ENCODE measurements at regions not wholly inside any gene's neighbourhood (a gene's known extent, or its start where the extent isn't known, plus 50 kb on each side); places are given as distances from the start of the nearest gene placed in this dataset.

DNA sequence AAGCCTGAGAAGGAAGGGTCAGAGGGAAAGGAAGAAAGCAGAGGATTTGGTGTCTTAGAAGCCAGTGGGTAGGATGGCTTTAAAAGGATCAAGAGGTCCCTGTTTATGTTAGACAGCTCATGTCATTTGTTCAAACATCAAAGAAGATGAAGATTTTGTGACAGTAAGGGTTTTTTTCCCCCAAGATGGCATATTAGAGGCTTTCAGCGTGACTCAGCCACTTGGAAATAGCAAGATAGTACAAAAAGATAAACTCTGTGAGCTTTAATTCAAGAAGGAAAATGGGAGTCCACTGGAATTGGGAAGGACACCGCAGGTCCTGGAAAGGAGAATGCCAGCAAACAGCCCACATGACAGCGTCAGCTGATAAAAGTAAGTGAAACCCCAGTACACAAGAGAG is 467.1 kb upstream of the THBS1 start:
- no peak for DNase-seq

DNA sequence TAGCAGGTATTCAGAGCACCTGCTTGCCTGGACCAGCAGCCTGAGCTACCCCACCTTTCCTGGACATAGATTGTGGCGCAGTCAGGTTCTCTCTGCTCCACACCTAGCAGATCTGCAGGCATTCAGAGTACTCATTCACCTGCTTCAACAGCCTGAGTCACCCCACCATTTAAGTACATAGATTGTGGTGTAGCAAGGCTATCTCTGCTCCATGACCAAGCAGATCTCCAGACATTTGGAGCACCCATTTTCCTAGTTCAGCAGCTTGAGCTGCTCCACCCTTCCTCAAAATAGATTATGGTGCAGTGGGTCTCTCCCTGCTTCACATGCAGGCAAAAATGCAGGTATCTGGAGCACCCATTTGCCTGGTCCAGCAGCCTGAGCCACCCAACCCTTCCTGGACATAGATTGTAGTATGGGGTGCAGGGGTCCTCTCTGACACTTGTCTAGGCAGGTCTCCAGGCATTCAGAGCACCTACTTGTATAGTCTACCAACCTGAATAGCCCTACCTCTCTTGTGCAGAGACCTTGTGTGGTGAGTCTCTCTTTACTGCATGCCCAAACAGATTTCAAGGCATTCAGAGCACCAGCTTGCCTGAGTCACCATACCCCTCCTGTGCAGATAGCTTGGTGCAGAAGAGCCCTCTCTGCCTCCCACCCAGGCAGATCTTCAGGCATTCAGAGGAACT is 466.0 kb upstream of the THBS1 start:
- no peak for DNase-seq

DNA sequence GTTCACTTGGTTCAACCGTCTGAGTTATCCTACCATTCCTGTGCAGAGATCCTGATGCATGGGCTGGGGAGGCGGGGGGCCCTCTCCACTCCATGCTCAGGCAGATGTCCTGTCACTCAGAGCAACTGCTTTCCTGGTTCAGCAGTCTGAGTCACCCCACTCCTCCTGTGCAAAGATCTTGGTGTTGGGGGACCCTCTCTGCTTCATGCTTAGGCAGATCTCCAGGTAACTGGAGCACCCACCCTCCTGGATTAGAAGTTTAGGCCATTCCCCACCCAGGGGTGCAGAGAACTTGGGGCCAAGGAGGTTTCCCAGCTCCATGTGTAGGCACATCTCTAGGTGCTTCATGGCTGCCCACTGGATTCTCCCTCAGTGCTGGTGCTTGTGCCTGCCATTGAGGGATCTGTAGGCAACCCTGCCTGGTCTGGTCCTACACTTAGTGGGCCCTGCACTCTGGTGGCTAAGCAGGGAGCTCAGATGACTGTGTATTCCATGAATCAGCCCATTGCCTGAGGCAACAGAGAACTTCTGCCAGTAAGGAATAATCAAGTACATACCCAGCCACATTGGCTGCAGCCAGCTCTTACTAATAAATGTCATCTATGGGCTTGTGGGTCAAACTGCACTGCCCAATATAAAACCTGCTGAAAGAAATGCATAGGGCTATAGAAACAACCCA is 465.4 kb upstream of the THBS1 start:
- no peak for DNase-seq

DNA sequence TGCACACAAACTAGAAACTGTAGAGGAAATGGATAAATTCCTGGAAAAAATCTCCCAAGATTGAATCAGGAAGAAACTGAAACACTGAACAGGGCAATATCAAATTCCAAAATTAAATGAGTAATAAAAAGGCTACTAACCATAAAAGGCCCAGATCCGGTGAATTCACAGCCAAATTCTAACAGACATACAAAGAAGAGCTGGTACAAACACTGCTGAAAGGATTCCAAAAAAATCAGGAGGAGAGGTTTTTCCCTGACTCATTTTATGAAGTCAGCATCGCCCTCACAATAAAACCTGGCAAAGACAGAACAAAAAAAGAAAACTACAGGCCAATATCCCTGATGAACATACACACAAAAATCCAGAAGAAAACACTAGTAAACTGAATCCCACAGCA is 462.4 kb upstream of the THBS1 start:
- DNase-seq, result no peak

DNA sequence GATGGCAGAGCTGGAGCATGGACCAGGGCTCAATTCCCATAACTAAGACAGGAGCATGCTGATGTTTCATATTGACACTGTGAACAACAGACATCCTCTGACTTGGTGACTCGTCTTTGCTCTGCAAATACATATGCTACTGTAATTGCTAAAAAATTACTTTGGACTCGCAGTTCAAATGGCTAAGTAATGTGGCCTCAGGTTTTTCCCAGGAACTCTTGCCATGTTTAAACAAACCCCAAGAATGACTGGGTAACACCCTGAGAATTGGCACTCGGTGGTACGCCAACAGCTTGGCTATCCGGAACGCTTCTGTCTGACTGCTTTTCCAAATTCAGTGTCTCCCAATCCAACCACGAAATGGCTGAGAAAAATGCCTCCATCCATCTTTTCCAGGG is 456.7 kb upstream of the THBS1 start:
- no peak for DNase-seq

DNA sequence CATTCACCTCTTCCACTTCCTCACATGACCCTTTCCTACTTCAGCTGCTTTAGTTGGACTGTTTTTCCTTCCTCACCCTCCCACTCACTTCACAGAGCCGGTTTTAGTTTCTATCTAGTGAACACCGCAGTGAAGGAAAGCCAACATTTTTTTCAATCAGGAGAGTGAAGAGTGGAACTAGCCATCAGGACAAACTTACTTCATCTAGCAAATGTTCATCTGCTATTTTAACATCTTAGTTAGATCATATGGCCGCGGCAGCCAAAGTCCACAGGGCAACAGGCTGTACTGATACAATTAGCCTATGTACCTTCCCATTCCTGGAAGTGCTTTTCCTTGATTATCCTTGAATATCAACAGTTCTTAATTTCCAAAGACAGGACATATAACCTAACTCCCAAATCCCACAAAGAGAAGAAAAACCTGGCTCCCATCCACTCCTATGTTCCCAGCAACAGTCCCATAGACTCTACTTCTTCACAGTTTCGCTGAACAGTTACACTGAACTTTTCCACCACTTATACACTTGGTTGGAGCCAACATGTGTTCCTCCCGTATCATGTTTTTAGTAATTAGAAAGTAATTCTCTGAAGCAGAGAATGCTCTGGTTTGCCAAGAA is 456.2 kb upstream of the THBS1 start:
- no peak for DNase-seq

DNA sequence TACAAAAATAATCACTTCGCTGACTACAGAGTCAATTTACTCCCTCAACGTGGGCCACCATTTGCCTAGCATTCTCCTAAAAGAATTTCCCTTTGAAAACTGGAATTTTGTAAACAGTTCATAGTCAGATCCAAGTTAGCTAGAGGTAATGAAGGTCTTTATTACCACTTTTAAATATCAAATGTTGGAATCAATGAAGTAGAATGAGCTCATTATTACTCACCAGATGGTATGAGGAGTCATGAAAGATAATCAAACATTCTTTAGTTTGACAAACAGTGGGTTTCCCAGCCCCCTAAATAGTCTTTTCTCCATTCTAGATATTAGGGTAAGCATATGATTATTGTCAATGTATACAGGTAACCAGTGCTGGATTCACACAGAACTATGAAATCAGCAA is 455.7 kb upstream of the THBS1 start:
- DNase-seq, result no peak

DNA sequence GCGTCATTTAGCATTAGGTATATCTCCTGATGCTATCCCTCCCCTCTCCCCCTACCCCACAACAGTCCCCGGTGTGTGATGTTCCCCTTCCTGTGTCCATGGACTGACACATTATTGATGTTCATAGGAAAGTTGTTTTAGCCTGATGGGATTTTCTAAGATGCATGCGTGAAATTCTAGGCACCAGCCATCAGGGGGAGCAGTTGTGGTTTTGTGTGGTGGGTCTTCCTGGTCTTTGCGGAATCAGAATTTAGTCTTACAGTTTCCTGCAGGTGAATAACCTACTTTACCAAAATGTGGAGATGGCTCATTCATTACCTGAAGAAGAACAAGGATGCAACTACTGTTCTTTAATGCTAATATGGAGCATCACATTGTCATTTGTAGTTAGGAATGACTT is 455.0 kb upstream of the THBS1 start:
- DNase-seq, result peak in 1 of 56 donors; percentile 0

DNA sequence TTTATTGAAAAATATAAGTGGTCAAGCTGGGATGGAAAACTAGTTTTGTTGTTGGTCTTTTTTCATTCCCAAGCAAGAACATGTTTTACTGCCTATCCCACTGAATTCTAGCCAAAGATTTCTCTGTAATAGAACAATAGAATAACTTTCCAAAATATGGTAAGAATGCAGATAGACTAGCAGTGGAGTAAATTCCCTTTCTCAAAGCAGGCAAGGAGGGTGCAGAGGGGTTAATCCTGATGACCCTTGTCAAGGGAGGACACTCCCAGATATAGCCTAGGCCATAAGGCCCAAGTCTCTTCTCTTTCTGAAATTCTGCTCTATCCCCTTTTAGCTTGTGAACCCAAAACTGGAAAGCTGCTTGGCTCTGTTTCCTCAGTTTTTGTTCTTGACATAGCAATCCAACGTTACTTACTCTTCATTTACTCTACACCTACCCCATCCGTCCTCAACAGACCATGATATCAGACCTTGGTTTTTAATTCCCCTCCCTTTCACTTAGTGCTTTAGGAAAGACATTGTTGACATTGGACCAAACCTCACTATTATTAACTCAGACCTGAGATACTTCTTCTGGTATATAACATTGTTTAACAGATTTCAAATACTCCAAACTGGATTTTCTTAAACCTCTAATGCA is 453.6 kb upstream of the THBS1 start:
- no peak for DNase-seq

DNA sequence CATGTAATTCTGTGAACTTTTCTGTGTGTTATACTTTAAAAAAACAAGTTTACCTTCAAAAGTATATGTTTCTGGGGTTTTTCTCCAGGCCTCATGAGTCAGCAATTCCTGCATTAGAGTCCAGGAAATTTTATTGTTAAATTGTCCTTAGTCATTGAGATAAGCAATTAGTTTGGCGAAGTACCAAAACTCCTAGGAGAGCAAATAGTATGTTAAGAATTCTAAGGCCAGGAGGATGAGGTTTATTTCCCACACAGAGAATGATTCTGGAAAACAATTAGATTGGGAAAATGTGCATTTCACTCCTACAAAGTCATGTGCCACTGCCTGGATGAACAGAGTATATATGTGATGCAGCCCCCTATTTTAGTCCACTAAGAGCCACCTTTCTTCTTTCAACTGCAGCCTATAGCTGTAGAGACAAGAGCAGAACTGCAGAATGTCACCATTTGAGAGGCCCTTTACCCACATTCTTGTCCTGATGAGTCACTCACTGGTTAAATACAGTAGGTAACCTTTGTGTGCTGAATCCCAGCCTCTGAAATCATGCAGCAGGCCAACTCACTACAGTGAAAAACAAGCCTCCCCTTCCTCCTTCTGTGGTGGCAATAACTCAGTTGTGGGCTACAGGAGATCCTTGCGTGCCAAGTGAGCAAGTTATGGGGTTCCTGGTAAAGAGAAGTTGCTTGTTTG is 452.8 kb upstream of the THBS1 start:
- DNase-seq, result no peak

DNA sequence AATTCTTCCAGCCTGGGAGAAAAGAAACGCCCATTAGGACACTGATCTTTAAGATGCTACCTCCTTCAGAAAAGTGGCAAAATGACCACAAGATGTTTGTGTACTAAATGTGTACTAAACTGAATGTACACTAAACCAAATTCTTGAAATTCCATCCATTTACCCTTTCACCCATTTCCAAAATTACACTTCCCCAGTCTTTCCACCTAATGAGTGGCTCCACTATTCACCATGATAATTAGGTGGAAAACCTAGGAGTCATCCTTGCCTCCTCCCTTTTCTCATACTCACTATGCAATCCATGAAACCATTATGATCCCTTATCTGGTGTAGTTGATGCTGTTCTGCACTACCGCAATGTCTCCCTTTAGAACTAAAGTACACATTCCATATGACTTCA is 452.1 kb upstream of the THBS1 start:
- DNase-seq, result no peak

DNA sequence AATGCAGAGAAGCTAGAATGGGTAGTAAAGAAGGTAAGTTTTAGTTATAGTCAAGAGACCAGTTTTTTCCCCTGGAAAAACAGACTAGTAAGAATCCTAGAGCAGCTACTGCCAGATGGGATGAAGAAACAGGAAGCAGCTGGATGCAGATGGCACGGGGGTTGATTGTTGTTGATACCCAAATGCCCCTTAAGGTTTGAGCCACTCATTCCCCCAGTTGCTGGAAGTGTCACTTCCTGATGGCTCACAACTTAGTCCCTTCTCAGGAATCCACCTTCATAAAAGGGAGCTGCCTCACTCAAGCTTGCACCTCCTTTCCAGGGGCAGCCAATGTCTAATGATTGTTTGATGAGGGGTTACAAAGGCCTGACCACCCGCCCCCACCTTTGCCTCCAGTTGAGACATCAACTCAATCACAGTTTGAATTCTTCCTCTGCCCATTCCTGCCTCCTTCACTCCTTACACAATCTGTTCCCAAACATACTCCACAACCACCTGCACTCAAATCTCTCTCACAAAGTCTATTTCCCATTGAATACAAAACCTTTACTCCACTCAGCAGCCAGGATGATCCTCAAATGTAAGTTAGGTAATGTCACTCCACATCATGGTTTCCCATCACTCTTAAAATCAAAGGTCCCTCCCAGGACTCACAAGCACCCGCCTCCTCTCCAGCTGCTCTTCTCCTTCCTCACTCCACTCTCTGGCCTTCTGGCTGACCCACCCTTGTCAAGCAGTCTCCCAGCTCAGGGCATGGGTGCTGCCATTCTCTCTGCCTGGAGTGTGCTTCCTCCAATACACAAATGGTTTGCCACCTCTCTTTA is 450.1 kb upstream of the THBS1 start:
- no peak for DNase-seq

DNA sequence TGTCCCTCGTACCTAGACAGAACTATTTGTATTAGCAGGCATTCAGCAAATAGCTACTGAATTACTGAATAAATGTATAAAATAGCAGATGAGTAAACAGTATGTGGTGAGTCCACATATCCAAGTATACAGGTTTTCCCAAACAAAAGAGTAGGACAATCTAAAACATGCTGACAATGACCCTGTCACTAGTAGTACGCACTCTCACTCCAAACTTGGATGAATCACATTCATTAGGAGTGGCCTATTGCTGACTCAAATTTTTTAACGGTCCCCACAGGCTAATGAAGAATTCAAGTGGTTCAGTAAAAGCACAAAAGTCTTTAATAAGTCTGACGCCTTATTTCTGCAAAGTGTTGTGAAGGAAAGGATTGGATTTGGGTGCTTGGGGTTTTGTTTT is 449.3 kb upstream of the THBS1 start:
- DNase-seq, result no peak

DNA sequence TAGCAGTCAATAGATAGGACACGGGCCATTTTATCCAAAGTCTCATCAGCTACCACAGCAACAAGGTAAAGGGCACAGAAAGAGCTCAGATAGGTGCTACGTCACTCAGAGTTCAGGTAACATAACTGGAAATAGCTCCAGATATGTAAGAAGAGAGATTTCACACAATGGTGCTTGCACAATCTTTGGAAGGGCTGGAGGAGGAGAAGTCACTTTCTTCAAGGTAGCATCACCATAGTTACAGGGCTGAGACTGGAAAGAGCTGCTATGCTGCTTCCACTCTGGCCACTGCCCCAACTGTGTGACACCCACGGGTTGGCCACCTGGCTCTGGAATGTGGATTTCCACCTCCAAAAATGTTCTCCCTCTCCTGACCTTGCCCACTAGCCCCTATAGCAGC is 448.8 kb upstream of the THBS1 start:
- no peak for DNase-seq

DNA sequence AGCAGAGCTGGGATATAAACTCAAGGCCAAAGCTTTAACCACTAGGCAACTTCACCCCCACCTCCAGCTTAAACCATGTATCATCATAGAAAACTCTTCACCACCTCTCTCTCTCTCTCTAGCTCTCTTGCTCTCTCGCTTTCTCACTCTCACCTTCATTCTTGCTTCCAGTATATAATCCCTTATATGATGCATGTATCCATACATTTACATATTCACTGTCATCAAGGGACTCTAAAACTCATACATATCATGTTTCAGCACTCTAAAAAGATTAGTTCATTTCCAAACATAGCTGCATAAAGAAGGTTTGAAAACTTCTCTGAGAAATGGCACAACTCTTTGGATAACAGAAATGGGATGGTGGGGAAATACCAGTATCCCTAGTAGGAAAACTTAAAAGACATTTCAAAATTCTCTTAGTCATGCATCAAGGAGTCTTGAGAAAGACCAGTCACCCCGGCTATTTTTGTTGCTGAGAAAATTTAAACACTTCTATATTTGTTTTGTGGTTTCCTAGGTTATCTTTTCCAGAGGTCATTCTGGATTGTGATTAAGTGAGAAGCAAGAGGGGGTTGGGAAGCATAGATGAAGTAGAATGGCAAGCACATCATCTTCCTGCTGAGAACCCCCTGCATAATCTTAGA is 447.8 kb upstream of the THBS1 start:
- no peak for DNase-seq

DNA sequence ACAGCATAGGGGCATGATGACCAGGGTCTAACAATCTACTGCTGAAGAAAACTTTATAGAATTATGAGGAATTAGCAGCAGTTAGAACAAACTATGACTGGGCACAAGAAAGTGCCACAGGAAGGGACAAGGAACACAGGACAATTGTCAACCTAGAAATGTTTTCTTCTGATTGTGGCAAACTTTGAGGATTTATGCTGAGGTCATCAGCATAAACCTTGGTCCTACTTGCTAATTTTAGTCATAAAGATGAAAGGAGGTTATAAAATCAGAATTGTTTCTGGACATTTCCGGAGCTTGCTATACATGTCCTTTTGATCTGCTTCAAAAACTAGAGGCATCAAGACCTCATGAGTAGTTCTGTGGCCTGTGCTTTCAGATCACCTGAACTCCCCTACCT is 446.6 kb upstream of the THBS1 start:
- no peak for DNase-seq

DNA sequence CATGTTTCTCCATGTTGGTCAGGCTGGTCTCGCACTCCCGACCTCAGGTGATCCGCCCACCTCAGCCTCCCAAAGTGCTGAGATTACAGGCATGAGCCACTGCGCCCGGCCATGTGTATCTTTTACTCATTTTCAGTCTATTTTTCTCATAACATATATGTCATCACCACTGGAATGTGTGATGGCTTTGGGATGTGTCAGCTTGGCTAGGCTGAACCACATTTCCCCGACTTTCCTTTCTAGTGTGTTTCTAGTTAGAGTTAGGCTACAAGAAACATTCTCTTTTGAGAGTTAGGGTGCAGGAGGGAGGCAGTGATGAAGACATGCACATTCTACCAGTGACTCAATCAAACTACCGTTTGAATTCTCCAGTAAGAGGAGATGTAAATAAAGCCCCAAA is 444.9 kb upstream of the THBS1 start:
- no peak for DNase-seq

DNA sequence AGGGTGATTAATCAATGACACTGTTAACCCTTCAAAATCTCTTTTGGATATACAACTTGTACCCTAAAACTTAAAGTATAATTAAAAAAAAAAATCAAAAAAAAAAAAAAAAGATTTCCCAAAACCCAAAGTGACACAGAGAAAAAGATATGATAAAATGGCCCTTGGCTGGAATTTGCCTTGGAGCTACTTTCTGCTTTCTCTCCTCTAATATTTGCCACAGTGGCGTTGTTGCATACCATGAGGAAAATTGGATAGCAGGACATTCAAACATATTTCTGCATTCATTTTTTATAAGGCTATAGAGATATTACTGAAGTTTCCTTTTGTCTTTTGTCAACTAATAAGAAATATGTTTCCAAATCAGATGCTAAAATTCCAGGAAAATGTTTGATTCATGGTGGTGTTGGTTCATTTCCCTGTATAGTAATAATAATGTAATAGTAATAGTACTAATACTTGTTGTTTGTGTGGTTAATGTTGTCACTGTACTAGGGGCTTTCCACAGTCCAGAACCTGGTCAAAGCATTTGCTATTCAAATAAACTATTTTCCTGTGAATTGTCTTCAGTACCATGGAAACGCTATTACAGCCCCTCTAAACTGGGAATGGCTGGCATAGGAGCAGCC is 441.3 kb upstream of the THBS1 start:
- no peak for DNase-seq

DNA sequence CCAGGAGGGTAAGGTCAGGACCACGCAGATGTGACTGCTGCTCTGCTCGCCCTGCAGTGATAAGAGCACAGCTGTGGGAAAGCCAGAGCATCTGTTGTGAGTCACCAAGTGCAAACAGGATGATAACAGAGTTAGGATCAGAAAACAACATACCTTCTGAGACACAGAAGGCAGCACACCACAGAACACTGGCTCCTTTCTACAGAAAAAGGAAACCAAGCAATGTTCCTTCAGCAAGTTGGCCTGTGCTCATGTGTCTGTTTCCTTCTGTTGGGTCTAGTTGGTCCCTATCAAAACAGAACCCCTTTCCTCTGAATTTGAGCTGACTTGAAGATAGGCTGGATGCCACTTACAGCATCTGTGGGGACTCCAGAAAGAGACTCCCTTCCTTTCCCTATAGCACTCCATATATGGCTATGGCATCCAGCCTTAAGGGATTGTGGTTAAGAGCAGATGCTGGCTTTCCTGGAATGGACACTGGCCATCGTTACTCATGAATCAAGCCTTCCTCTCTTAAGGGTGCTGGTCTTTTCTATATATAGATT is 440.7 kb upstream of the THBS1 start:
- no peak for DNase-seq

DNA sequence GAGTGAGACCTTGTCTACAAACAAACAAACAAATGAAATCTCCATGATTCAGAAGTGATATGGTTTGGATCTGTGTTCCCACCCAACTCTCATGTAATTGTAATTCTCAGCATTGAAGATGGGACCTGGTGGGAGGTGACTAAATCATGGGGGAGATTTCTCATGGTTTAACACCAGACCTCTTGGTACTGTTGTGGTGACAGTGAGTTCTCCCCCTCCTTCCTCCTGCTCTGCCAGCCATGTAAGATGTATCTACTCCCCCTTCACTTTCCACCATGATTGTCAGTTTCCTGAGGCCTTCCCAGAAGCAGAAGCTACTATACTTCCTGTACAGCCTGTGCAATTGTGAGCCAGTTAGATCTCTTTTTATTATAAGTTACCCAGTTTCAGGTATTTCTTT is 438.4 kb upstream of the THBS1 start:
- no peak for DNase-seq
